WTC11 (cell line): ENCODE measurements at regions not wholly inside any gene's neighbourhood (a gene's known extent, or its start where the extent isn't known, plus 50 kb on each side); places are given as distances from the start of the nearest gene placed in this dataset.
"Not testable (repeated sequence)": the region's sequence is repeated elsewhere in the genome, so short reads cannot be mapped to it uniquely, and the experiment has no call there.

ENCODE experiments used
- ATAC-seq: fragments of 200-7000 bp; cut with Tn5 transposase; 2 replicates; pipeline ENCODE4 v1.10.0; 2021; ENCODE audit warnings: mild to moderate bottlenecking, moderate library complexity
- CTCF ChIA-PET: fragments of 300-600 bp; sonication (Branson Sonifier 250); formaldehyde crosslinking; loops from one replicate; lab custom pipeline; 2021; ENCODE audit warnings: antibody characterized with exemption; lab: Charles Lee
- POLR2A ChIA-PET: fragments of 350-600 bp; sonication (Branson Sonifier 250); formaldehyde crosslinking; loops from one replicate; lab custom pipeline; 2021; ENCODE audit warnings: antibody characterized with exemption; lab: Charles Lee
- DNase-seq: peaks from one replicate; pipeline ENCODE4 v3.0.0; 2021; ENCODE audit warnings: low spot score
- H3K27ac Mint-ChIP-seq: 2 replicates; pipeline ENCODE4 v1.8.0; 2021; ENCODE audit warnings: mixed read lengths
- H3K27me3 Mint-ChIP-seq: 2 replicates; pipeline ENCODE4 v1.8.0; 2021; ENCODE audit warnings: low read depth, mild to moderate bottlenecking, moderate library complexity, mixed read lengths
- H3K36me3 Mint-ChIP-seq: 2 replicates; pipeline ENCODE4 v1.8.0; 2021; ENCODE audit warnings: mixed read lengths
- H3K4me1 Mint-ChIP-seq: 2 replicates; pipeline ENCODE4 v1.8.0; 2022; ENCODE audit warnings: mixed read lengths
- H3K4me3 Mint-ChIP-seq: 2 replicates; pipeline ENCODE4 v1.8.0; 2021; ENCODE audit warnings: mild to moderate bottlenecking, moderate library complexity, mixed read lengths
- H3K9me3 Mint-ChIP-seq: 2 replicates; pipeline ENCODE4 v1.8.0; 2021; ENCODE audit warnings: mixed read lengths
- CBFB ChIP-seq: sonication (generic); formaldehyde crosslinking; IDR thresholded peaks from 2 replicates; pipeline ENCODE4 v1.8.1; 2022; ENCODE audit warnings: mild to moderate bottlenecking, low read depth, missing genetic modification reagents
- FOXJ3 ChIP-seq: sonication (generic); formaldehyde crosslinking; IDR thresholded peaks from 2 replicates; pipeline ENCODE4 v1.9.0; 2021; ENCODE audit warnings: missing genetic modification reagents, mild to moderate bottlenecking, borderline replicate concordance
- GTF2I ChIP-seq: fragments of 250-450 bp; sonication (Bioruptor Pico); conservative IDR thresholded peaks from 2 replicates; pipeline ENCODE4 v1.4.0; 2021; ENCODE audit warnings: mild to moderate bottlenecking
- NFE2L1 ChIP-seq: sonication (generic); formaldehyde crosslinking; IDR thresholded peaks from 2 replicates; pipeline ENCODE4 v1.8.1; 2023; ENCODE audit warnings: missing genetic modification reagents
- NFYB ChIP-seq: sonication (generic); formaldehyde crosslinking; conservative IDR thresholded peaks from 2 replicates; pipeline ENCODE4 v1.8.0; 2022; ENCODE audit warnings: low read depth, missing genetic modification reagents
- OVOL2 ChIP-seq: fragments of 250-450 bp; sonication (Bioruptor Pico); IDR thresholded peaks from 2 replicates; pipeline ENCODE4 v1.9.0; 2021; ENCODE audit warnings: mild to moderate bottlenecking, borderline replicate concordance
- RELA ChIP-seq: sonication (generic); formaldehyde crosslinking; IDR thresholded peaks from 2 replicates; pipeline ENCODE4 v1.8.1; 2022; ENCODE audit warnings: missing genetic modification reagents, mild to moderate bottlenecking, borderline replicate concordance
- TCF7 ChIP-seq: sonication (generic); formaldehyde crosslinking; IDR thresholded peaks from 2 replicates; pipeline ENCODE4 v1.8.0; 2022; ENCODE audit warnings: mild to moderate bottlenecking, low read depth, missing genetic modification reagents, moderate library complexity
- ZBTB21 ChIP-seq: sonication (generic); formaldehyde crosslinking; IDR thresholded peaks from 2 replicates; pipeline ENCODE4 v1.8.1; 2023; ENCODE audit warnings: mild to moderate bottlenecking, missing genetic modification reagents, borderline replicate concordance
- ZNF219 ChIP-seq: sonication (generic); formaldehyde crosslinking; IDR thresholded peaks from 2 replicates; pipeline ENCODE4 v1.8.0; 2023; ENCODE audit warnings: missing genetic modification reagents, mild to moderate bottlenecking, borderline replicate concordance
- ZNF416 ChIP-seq: fragments of 250-450 bp; sonication (Bioruptor Pico); IDR thresholded peaks from 2 replicates; pipeline ENCODE4 v1.9.0; 2021; ENCODE audit warnings: mild to moderate bottlenecking, inconsistent platforms
- TF ChIP-seq, protein P1 (sequence below): fragments of 200-600 bp; IDR thresholded peaks from 2 replicates; pipeline ENCODE4 v1.8.0; 2022; ENCODE audit warnings: antibody characterized with exemption
- TF ChIP-seq, protein P2 (sequence below): sonication (generic); formaldehyde crosslinking; IDR thresholded peaks from 2 replicates; pipeline ENCODE4 v1.8.1; 2023; ENCODE audit warnings: mild to moderate bottlenecking, missing genetic modification reagents
- TF ChIP-seq, protein P3 (sequence below): fragments of 250-450 bp; sonication (Bioruptor Pico); conservative IDR thresholded peaks from 2 replicates; pipeline ENCODE4 v1.9.0; 2021; ENCODE audit warnings: mild to moderate bottlenecking
- TF ChIP-seq, protein P4 (sequence below): sonication (generic); formaldehyde crosslinking; IDR thresholded peaks from 2 replicates; pipeline ENCODE4 v1.8.1; 2022; ENCODE audit warnings: low read depth, missing genetic modification reagents, borderline replicate concordance
- TF ChIP-seq, protein P5 (sequence below): fragments of 250-450 bp; sonication (Bioruptor Pico); IDR thresholded peaks from 2 replicates; pipeline ENCODE4 v1.9.0; 2021; ENCODE audit warnings: mild to moderate bottlenecking, borderline replicate concordance

DNA sequence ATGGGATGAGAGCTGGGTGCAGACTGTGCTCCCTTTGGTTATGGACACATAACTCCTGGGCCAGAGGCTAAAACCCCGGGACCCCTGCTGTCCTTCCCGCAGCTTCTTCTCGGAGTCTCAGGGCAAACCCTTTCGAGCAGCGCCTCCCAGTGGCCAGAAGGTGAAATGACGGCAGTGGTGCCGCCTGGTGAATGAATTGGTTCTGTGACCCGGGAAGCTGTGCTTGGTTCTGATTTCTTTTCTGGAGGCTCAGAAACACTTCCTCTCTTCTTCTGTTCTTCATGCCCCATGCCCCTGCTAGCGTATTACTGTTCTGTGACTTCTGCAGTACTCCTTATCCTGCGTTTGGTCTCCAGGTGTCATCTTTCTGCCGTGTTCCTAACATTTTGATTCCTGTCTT is 104.7 kb upstream of the CCZ1B start:
- TF ChIP-seq, protein P1, sequence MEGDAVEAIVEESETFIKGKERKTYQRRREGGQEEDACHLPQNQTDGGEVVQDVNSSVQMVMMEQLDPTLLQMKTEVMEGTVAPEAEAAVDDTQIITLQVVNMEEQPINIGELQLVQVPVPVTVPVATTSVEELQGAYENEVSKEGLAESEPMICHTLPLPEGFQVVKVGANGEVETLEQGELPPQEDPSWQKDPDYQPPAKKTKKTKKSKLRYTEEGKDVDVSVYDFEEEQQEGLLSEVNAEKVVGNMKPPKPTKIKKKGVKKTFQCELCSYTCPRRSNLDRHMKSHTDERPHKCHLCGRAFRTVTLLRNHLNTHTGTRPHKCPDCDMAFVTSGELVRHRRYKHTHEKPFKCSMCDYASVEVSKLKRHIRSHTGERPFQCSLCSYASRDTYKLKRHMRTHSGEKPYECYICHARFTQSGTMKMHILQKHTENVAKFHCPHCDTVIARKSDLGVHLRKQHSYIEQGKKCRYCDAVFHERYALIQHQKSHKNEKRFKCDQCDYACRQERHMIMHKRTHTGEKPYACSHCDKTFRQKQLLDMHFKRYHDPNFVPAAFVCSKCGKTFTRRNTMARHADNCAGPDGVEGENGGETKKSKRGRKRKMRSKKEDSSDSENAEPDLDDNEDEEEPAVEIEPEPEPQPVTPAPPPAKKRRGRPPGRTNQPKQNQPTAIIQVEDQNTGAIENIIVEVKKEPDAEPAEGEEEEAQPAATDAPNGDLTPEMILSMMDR: peak; percentile 55; the same call in 1 of the 2 replicates
- TF ChIP-seq, all 79 proteins: peak for 1; not testable (repeated sequence) for 78
- POLR2A ChIA-PET, H3K27me3 Mint-ChIP-seq, H3K9me3 Mint-ChIP-seq, ATAC-seq, H3K36me3 Mint-ChIP-seq: not testable (repeated sequence)
- DNase-seq: peak; percentile 76
- CTCF ChIA-PET: interaction anchor here (0.9 to 1.3 kb wide), 3 partner anchors 34 to 414 kb away, joined by 3 to 5 read pairs (median 3); no protein-coding TSS in a partner anchor
- Mint-ChIP-seq H3K4me1 (peaks cover 32% of the 10 kb centered on the region), H3K4me3 (peak overlapping the region; percentile 5; the same call in 1 of the 2 replicates), H3K27ac (peak overlapping the region; percentile 82)

DNA sequence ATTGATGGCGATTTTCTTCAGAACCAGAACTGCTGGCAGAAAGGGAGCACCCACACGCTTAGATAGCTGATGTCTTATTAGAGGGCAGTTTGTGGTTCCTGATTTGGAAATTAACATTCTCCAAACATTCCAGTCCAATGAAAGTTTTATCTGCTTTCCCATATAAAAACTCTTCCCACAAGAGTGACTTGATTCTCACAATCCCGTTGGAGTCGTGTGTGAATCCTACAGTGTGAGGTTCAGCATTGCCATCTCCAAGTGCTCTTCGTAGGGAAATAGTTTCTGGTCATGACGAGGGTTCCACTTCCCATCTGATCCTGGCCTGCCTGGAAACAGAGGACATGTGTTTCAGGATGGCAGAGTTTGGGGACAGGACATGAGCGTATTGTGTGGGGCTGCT is 105.4 kb upstream of the CCZ1B start:
- H3K9me3 Mint-ChIP-seq, H3K27ac Mint-ChIP-seq, H3K4me3 Mint-ChIP-seq, H3K36me3 Mint-ChIP-seq, POLR2A ChIA-PET, CTCF ChIA-PET, ATAC-seq, H3K27me3 Mint-ChIP-seq, DNase-seq: not testable (repeated sequence)
- H3K4me1 Mint-ChIP-seq: peaks cover 28% of the 10 kb centered on the region

DNA sequence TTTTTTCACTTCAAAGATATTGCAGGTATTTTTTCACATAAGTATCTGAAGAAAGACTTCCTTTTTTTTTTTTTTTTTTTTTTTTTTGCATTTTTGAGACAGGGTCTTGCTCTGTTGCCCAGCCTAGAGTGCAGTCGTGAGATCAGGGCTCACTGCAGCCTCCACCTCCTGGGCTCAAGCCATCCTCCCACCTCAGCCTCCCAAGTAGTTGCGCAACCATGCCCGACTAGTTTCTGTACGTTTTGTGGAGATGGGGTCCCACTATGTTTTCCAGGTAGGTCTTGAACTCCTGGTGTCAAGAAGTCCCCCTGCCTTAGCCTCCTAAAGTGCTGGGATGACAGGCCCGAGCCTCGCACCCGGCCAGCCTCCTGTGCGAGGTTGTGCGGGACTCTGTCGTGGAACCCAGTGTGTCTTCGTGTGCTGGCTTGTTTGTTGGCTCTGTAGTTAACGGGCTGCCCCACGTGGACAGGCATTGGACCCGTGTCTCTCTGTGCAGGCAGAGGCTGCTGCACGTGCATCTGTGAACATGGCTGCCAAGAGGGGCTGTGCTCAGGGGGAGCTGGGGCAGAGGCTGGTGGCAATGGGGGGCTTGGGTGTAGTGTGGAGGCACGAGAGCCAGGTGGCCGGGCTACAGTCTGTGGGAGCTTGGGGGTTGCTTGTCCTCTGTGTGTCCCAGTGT is 108.0 kb upstream of the CCZ1B start:
- H3K4me3 Mint-ChIP-seq, DNase-seq, H3K27ac Mint-ChIP-seq, CTCF ChIA-PET, POLR2A ChIA-PET, H3K27me3 Mint-ChIP-seq, H3K36me3 Mint-ChIP-seq, ATAC-seq, H3K9me3 Mint-ChIP-seq: not testable (repeated sequence)
- H3K4me1 Mint-ChIP-seq: peaks cover 19% of the 10 kb centered on the region

DNA sequence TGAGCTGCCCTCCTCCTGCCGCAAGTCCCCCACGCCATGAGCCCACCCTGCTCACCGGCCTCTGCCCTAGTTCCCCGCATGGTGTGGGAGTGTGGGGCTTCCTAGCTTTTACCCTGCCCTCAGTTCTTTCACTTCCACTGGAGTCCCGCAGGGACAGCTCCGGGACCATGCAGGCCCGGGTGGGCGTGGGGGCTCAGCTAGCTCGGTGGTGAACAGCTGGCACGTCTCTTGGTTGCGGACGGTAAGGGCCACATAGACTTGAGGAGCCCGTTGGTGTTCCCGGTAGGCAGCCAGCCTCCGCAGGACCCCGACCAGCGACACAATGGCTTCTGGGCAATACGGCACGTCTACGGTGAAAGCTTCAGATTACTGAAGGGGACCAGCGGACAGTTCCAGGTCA is 108.9 kb upstream of the CCZ1B start:
- peaks cover 13% of the 10 kb centered on the region for H3K4me1 Mint-ChIP-seq
- H3K27ac Mint-ChIP-seq: no peak overlapping the region
- no peaks in the 10 kb centered on the region for H3K27me3 Mint-ChIP-seq
- no peaks in the 10 kb centered on the region for H3K9me3 Mint-ChIP-seq
- no peak for ATAC-seq
- no peak for DNase-seq
- ChIA-PET CTCF (no interaction called here), POLR2A (no interaction called here)
- H3K4me3 Mint-ChIP-seq: no peak overlapping the region
- H3K36me3 Mint-ChIP-seq: no peaks in the 10 kb centered on the region
- no peak for TF ChIP-seq TCF7
- no peak for TF ChIP-seq CBFB
- TF ChIP-seq ZNF416 (CRISPR knock-in tag): no peak
- TF ChIP-seq, protein P2, sequence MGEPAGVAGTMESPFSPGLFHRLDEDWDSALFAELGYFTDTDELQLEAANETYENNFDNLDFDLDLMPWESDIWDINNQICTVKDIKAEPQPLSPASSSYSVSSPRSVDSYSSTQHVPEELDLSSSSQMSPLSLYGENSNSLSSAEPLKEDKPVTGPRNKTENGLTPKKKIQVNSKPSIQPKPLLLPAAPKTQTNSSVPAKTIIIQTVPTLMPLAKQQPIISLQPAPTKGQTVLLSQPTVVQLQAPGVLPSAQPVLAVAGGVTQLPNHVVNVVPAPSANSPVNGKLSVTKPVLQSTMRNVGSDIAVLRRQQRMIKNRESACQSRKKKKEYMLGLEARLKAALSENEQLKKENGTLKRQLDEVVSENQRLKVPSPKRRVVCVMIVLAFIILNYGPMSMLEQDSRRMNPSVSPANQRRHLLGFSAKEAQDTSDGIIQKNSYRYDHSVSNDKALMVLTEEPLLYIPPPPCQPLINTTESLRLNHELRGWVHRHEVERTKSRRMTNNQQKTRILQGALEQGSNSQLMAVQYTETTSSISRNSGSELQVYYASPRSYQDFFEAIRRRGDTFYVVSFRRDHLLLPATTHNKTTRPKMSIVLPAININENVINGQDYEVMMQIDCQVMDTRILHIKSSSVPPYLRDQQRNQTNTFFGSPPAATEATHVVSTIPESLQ (CRISPR knock-in tag): no peak
- no peak for TF ChIP-seq NFE2L1 (CRISPR knock-in tag)
- no peak for TF ChIP-seq RELA (CRISPR knock-in tag)
- TF ChIP-seq FOXJ3 (CRISPR knock-in tag): no peak
- TF ChIP-seq NFYB (CRISPR knock-in tag): no peak
- no peak for TF ChIP-seq ZNF219 (CRISPR knock-in tag)
- TF ChIP-seq, protein P3, sequence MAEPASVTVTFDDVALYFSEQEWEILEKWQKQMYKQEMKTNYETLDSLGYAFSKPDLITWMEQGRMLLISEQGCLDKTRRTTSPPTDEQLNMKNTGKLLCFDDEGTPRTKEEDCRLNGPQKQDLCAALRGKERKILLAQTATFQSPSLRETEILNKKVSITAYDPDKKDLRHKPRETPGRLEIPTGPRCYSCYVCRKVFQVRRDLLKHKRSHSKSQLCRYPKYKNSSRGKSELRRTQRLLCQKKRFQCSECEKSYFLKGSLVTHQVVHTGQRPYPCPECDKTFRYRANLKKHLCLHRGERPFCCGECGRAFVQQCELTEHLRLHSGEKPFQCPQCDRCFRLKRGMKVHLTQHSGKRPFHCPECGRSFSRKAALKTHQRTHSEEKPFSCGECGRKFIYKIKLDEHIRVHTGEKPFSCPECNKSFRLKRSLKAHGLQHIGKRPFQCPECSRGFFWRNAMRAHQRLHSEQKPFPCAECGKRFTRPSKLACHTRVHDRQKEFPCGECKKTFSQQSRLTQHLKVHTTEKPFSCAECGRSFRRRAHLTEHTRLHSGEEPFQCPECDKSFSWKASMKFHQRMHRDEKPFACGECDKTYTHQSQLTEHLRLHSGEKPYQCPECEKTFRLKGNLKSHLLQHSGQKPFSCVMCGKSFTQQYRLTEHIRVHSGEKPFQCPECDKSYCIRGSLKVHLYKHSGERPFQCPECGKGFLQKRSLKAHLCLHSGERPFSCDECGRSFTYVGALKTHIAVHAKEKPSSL: no peak
- no peak for TF ChIP-seq ZBTB21 (CRISPR knock-in tag)
- TF ChIP-seq GTF2I (CRISPR knock-in tag): no peak
- TF ChIP-seq, protein P4, sequence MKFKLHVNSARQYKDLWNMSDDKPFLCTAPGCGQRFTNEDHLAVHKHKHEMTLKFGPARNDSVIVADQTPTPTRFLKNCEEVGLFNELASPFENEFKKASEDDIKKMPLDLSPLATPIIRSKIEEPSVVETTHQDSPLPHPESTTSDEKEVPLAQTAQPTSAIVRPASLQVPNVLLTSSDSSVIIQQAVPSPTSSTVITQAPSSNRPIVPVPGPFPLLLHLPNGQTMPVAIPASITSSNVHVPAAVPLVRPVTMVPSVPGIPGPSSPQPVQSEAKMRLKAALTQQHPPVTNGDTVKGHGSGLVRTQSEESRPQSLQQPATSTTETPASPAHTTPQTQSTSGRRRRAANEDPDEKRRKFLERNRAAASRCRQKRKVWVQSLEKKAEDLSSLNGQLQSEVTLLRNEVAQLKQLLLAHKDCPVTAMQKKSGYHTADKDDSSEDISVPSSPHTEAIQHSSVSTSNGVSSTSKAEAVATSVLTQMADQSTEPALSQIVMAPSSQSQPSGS (CRISPR knock-in tag): no peak
- no peak for TF ChIP-seq OVOL2
- TF ChIP-seq, protein P5, sequence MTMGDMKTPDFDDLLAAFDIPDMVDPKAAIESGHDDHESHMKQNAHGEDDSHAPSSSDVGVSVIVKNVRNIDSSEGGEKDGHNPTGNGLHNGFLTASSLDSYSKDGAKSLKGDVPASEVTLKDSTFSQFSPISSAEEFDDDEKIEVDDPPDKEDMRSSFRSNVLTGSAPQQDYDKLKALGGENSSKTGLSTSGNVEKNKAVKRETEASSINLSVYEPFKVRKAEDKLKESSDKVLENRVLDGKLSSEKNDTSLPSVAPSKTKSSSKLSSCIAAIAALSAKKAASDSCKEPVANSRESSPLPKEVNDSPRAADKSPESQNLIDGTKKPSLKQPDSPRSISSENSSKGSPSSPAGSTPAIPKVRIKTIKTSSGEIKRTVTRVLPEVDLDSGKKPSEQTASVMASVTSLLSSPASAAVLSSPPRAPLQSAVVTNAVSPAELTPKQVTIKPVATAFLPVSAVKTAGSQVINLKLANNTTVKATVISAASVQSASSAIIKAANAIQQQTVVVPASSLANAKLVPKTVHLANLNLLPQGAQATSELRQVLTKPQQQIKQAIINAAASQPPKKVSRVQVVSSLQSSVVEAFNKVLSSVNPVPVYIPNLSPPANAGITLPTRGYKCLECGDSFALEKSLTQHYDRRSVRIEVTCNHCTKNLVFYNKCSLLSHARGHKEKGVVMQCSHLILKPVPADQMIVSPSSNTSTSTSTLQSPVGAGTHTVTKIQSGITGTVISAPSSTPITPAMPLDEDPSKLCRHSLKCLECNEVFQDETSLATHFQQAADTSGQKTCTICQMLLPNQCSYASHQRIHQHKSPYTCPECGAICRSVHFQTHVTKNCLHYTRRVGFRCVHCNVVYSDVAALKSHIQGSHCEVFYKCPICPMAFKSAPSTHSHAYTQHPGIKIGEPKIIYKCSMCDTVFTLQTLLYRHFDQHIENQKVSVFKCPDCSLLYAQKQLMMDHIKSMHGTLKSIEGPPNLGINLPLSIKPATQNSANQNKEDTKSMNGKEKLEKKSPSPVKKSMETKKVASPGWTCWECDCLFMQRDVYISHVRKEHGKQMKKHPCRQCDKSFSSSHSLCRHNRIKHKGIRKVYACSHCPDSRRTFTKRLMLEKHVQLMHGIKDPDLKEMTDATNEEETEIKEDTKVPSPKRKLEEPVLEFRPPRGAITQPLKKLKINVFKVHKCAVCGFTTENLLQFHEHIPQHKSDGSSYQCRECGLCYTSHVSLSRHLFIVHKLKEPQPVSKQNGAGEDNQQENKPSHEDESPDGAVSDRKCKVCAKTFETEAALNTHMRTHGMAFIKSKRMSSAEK (CRISPR knock-in tag): no peak
